ENCODE measurements at regions not wholly inside any gene's neighbourhood (a gene's known extent, or its start where the extent isn't known, plus 50 kb on each side); places are given as distances from the start of the nearest gene placed in this dataset.

GRCh38 chr6:86558318-86558717 lies 379.0 kb upstream of the HTR1E start:
- DNase-seq (no peak), ATAC-seq (ENCODE audit: low read depth in 2 of 2) (no peak)
- Mint-ChIP-seq H3K4me1 (no peaks in the 10 kb centered on the region), H3K27ac (no peak overlapping the region), H3K4me3 (no peak overlapping the region), H3K36me3 (no peaks in the 10 kb centered on the region), H3K27me3 (no peaks in the 10 kb centered on the region), H3K9me3 (peaks cover 0 to 11% (median 6%) of the 10 kb centered on the region in 7 donors)
- Histone ChIP-seq H3K36me3 (ENCODE audit: control insufficient read depth, insufficient read depth, low read length) (no peaks in the 10 kb centered on the region), H3K4me3 (ENCODE audit: low read depth, low read length) (no peak overlapping the region), H3K4me1 (ENCODE audit: control insufficient read depth, insufficient read depth, low read length, poor library complexity, severe bottlenecking) (no peaks in the 10 kb centered on the region), H3K9me3 (ENCODE audit: control insufficient read depth in 2 of 2, low read length in 2 of 2) (no peaks in the 10 kb centered on the region), H3K27ac (ENCODE audit: insufficient read depth, low read length, poor library complexity, severe bottlenecking) (no peak overlapping the region), H3K27me3 (ENCODE audit: control insufficient read depth, insufficient read depth, low read length) (no peaks in the 10 kb centered on the region)

DNA sequence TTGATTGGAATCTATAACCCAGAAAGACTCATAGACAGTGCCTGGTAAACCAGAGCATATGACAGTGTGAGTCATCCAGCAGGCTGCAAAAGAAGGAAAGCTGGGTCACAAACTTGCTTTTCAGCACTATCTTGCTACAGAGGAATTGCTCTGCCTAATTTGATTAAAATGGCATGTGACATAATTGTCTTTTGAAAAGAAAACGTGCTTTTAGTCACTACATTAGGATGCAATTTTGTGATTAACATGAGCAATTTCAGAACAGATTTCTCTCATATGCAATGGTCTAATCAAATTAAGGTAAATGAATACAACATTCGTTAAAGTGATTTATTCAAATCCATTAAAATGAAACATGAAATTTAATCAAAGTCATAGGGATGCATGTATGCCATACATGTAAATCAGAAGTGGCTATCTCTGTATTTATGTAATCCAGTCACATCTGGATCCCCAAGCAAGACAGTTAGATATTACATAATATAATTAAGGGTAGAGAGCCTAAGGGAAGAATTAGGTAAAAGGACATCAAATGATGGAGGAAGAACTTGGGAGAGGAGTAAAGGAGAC lies 400.0 kb upstream of the HTR1E start:
- Mint-ChIP-seq H3K4me1 (no peaks in the 10 kb centered on the region), H3K4me3 (no peak overlapping the region), H3K27me3 (no peaks in the 10 kb centered on the region), H3K27ac (no peak overlapping the region), H3K36me3 (no peaks in the 10 kb centered on the region), H3K9me3 (peaks cover 0 to 13% (median 5%) of the 10 kb centered on the region in 7 donors)
- Histone ChIP-seq H3K27ac (ENCODE audit: insufficient read depth, low read length, poor library complexity, severe bottlenecking) (no peak overlapping the region), H3K36me3 (ENCODE audit: control insufficient read depth, insufficient read depth, low read length) (no peaks in the 10 kb centered on the region), H3K4me3 (ENCODE audit: low read depth, low read length) (no peak overlapping the region), H3K4me1 (ENCODE audit: control insufficient read depth, insufficient read depth, low read length, poor library complexity, severe bottlenecking) (no peaks in the 10 kb centered on the region), H3K9me3 (ENCODE audit: control insufficient read depth in 2 of 2, low read length in 2 of 2) (no peaks in the 10 kb centered on the region), H3K27me3 (ENCODE audit: control insufficient read depth, insufficient read depth, low read length) (no peaks in the 10 kb centered on the region)
- no peak for ATAC-seq (ENCODE audit: low read depth in 2 of 2)
- no peak for DNase-seq

- Histone ChIP-seq H3K4me1 (ENCODE audit: control insufficient read depth, insufficient read depth, low read length, poor library complexity, severe bottlenecking) (no peaks in the 10 kb centered on the region), H3K27me3 (ENCODE audit: control insufficient read depth, insufficient read depth, low read length) (no peaks in the 10 kb centered on the region), H3K27ac (ENCODE audit: insufficient read depth, low read length, poor library complexity, severe bottlenecking) (no peak overlapping the region), H3K9me3 (ENCODE audit: control insufficient read depth in 2 of 2, low read length in 2 of 2) (no peaks in the 10 kb centered on the region), H3K4me3 (ENCODE audit: low read depth, low read length) (no peak overlapping the region), H3K36me3 (ENCODE audit: control insufficient read depth, insufficient read depth, low read length) (no peaks in the 10 kb centered on the region)
- Mint-ChIP-seq H3K36me3 (no peaks in the 10 kb centered on the region), H3K9me3 (peaks cover 1 to 10% (median 5%) of the 10 kb centered on the region in 7 donors), H3K27ac (no peak overlapping the region), H3K27me3 (no peaks in the 10 kb centered on the region), H3K4me3 (no peak overlapping the region), H3K4me1 (no peaks in the 10 kb centered on the region)
- DNase-seq (no peak), ATAC-seq (ENCODE audit: low read depth in 2 of 2) (no peak)
Observed at GRCh38 chr6:86536121-86536520, 401.2 kb upstream of the HTR1E start.

- DNase-seq (no peak), ATAC-seq (ENCODE audit: low read depth in 2 of 2) (no peak)
- Mint-ChIP-seq H3K36me3 (no peaks in the 10 kb centered on the region), H3K27me3 (no peaks in the 10 kb centered on the region), H3K27ac (no peak overlapping the region), H3K9me3 (peaks cover 0 to 9% (median 3%) of the 10 kb centered on the region in 7 donors), H3K4me3 (no peak overlapping the region), H3K4me1 (no peaks in the 10 kb centered on the region)
- Histone ChIP-seq H3K9me3 (ENCODE audit: control insufficient read depth in 2 of 2, low read length in 2 of 2) (no peaks in the 10 kb centered on the region), H3K27ac (ENCODE audit: insufficient read depth, low read length, poor library complexity, severe bottlenecking) (no peak overlapping the region), H3K27me3 (ENCODE audit: control insufficient read depth, insufficient read depth, low read length) (no peaks in the 10 kb centered on the region), H3K4me3 (ENCODE audit: low read depth, low read length) (no peak overlapping the region), H3K36me3 (ENCODE audit: control insufficient read depth, insufficient read depth, low read length) (no peaks in the 10 kb centered on the region), H3K4me1 (ENCODE audit: control insufficient read depth, insufficient read depth, low read length, poor library complexity, severe bottlenecking) (no peaks in the 10 kb centered on the region)
Observed at GRCh38 chr6:86535100-86535499, 402.2 kb upstream of the HTR1E start.

DNA sequence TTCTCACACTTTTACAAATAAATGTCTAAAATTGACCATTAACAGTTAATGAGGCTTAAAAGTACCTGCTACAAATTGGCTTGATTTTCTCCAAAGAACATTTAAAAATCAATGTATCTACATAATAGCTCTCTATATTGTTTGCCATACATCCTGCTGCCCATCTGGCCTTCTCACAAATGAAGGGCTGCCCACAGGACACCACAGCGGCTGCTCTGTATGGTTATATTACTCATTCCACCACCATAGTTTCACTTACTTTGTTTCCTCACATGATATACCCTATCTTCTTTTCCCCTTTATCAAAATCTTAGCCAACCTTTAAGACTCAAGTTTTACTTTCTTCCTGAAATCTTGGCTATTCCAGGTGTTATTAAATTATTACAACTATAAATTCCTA lies 407.7 kb upstream of the HTR1E start:
- H3K4me1 Mint-ChIP-seq, result no peaks in the 10 kb centered on the region
- Histone ChIP-seq H3K27me3 (ENCODE audit: control insufficient read depth, insufficient read depth, low read length) (no peaks in the 10 kb centered on the region), H3K9me3 (ENCODE audit: control insufficient read depth in 2 of 2, low read length in 2 of 2) (peaks cover 0 to 10% of the 10 kb centered on the region in 2 experiments), H3K36me3 (ENCODE audit: control insufficient read depth, insufficient read depth, low read length) (no peaks in the 10 kb centered on the region), H3K4me1 (ENCODE audit: control insufficient read depth, insufficient read depth, low read length, poor library complexity, severe bottlenecking) (no peaks in the 10 kb centered on the region), H3K27ac (ENCODE audit: insufficient read depth, low read length, poor library complexity, severe bottlenecking) (no peak overlapping the region), H3K4me3 (ENCODE audit: low read depth, low read length) (no peak overlapping the region)
- H3K36me3 Mint-ChIP-seq, result no peaks in the 10 kb centered on the region
- ATAC-seq (ENCODE audit: low read depth in 2 of 2) (no peak), DNase-seq (no peak)
- H3K27ac Mint-ChIP-seq, result no peak overlapping the region
- H3K9me3 Mint-ChIP-seq, result peaks cover 0 to 14% (median 6%) of the 10 kb centered on the region in 7 donors
- no peak overlapping the region for H3K4me3 Mint-ChIP-seq
- no peaks in the 10 kb centered on the region for H3K27me3 Mint-ChIP-seq

GRCh38 chr6:86526238-86526637 lies 411.1 kb upstream of the HTR1E start:
- Histone ChIP-seq H3K36me3 (ENCODE audit: control insufficient read depth, insufficient read depth, low read length) (no peaks in the 10 kb centered on the region), H3K9me3 (ENCODE audit: control insufficient read depth in 2 of 2, low read length in 2 of 2) (peaks cover 0 to 10% of the 10 kb centered on the region in 2 experiments), H3K27me3 (ENCODE audit: control insufficient read depth, insufficient read depth, low read length) (no peaks in the 10 kb centered on the region), H3K4me3 (ENCODE audit: low read depth, low read length) (no peak overlapping the region), H3K4me1 (ENCODE audit: control insufficient read depth, insufficient read depth, low read length, poor library complexity, severe bottlenecking) (no peaks in the 10 kb centered on the region), H3K27ac (ENCODE audit: insufficient read depth, low read length, poor library complexity, severe bottlenecking) (no peak overlapping the region)
- Mint-ChIP-seq H3K36me3 (no peaks in the 10 kb centered on the region), H3K9me3 (peaks cover 0 to 17% (median 6%) of the 10 kb centered on the region in 7 donors), H3K27me3 (no peaks in the 10 kb centered on the region), H3K27ac (no peak overlapping the region), H3K4me3 (no peak overlapping the region), H3K4me1 (no peaks in the 10 kb centered on the region)
- no peak for DNase-seq
- ATAC-seq (ENCODE audit: low read depth in 2 of 2), result no peak

- no peak overlapping the region for H3K4me3 Mint-ChIP-seq
Observed at GRCh38 chr6:86516087-86516486, 421.2 kb upstream of the HTR1E start.

GRCh38 chr6:86511962-86512361 lies 425.4 kb upstream of the HTR1E start:
- Histone ChIP-seq H3K27me3 (ENCODE audit: control insufficient read depth, insufficient read depth, low read length) (no peaks in the 10 kb centered on the region), H3K36me3 (ENCODE audit: control insufficient read depth, insufficient read depth, low read length) (no peaks in the 10 kb centered on the region), H3K9me3 (ENCODE audit: control insufficient read depth in 2 of 2, low read length in 2 of 2) (no peaks in the 10 kb centered on the region), H3K4me1 (ENCODE audit: control insufficient read depth, insufficient read depth, low read length, poor library complexity, severe bottlenecking) (no peaks in the 10 kb centered on the region), H3K27ac (ENCODE audit: insufficient read depth, low read length, poor library complexity, severe bottlenecking) (no peak overlapping the region), H3K4me3 (ENCODE audit: low read depth, low read length) (no peak overlapping the region)
- Mint-ChIP-seq H3K4me3 (no peak overlapping the region), H3K27me3 (no peaks in the 10 kb centered on the region), H3K27ac (no peak overlapping the region), H3K36me3 (no peaks in the 10 kb centered on the region), H3K9me3 (peaks cover 0 to 9% (median 5%) of the 10 kb centered on the region in 7 donors), H3K4me1 (no peaks in the 10 kb centered on the region)
- no peak for ATAC-seq (ENCODE audit: low read depth in 2 of 2)
- DNase-seq, result no peak

More at GRCh38 chr6:86516087-86516486, 421.2 kb upstream of the HTR1E start:
- H3K4me1 Mint-ChIP-seq, result no peaks in the 10 kb centered on the region
- peaks cover 0 to 10% (median 2%) of the 10 kb centered on the region in 7 donors for H3K9me3 Mint-ChIP-seq
- no peaks in the 10 kb centered on the region for H3K27me3 Mint-ChIP-seq
- H3K36me3 Mint-ChIP-seq, result no peaks in the 10 kb centered on the region
- Histone ChIP-seq H3K36me3 (ENCODE audit: control insufficient read depth, insufficient read depth, low read length) (no peaks in the 10 kb centered on the region), H3K4me1 (ENCODE audit: control insufficient read depth, insufficient read depth, low read length, poor library complexity, severe bottlenecking) (no peaks in the 10 kb centered on the region), H3K9me3 (ENCODE audit: control insufficient read depth in 2 of 2, low read length in 2 of 2) (no peaks in the 10 kb centered on the region), H3K27ac (ENCODE audit: insufficient read depth, low read length, poor library complexity, severe bottlenecking) (no peak overlapping the region), H3K27me3 (ENCODE audit: control insufficient read depth, insufficient read depth, low read length) (no peaks in the 10 kb centered on the region), H3K4me3 (ENCODE audit: low read depth, low read length) (no peak overlapping the region)
- no peak for DNase-seq
- ATAC-seq (ENCODE audit: low read depth in 2 of 2), result no peak
- no peak overlapping the region for H3K27ac Mint-ChIP-seq

All from CD4-positive, CD25-positive, alpha-beta regulatory T cell (primary cell).